ENCODE measurements at regions not wholly inside any gene's neighbourhood (a gene's known extent, or its start where the extent isn't known, plus 50 kb on each side); places are given as distances from the start of the nearest gene placed in this dataset.

DNA sequence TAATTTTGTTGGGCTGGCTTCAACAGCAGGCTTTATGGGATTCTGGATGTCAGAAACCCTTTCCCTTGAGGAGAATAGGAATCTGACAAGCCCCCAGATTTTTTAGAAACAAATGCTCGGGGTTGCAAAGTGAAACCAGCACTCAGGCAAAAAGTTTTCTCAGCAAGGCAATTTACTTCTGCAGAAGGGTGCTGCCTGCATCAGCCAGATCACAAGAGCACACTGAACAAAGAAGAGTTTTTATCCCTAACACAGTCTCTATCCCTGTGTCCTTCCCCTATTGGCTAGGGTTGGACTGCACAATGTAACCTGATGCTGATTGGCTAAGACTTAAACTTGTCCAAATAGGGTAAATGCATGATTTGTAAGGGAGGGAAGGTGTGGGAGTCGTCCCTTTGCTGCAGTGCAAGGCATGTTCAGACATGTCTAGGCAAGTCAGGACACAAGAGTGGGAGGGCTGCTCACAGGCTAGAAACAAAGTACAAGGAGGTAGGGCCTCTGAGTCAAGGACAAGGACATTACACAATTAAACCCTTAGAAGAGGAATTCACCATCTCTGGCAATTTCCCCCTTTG lies 175.8 kb downstream of the CCNG2 start:
- Mint-ChIP-seq H3K27me3 (ENCODE audit: low read depth) (peaks cover 3% of the 10 kb centered on the region), H3K4me3 (no peak overlapping the region), H3K9me3 (peaks cover 18% of the 10 kb centered on the region), H3K36me3 (ENCODE audit: low read depth) (no peaks in the 10 kb centered on the region), H3K4me1 (no peaks in the 10 kb centered on the region), H3K27ac (ENCODE audit: unreplicated experiment) (no peak overlapping the region)
- DNase-seq (ENCODE audit: low read depth, low spot score), result no peak
- TF ChIP-seq, protein P1, sequence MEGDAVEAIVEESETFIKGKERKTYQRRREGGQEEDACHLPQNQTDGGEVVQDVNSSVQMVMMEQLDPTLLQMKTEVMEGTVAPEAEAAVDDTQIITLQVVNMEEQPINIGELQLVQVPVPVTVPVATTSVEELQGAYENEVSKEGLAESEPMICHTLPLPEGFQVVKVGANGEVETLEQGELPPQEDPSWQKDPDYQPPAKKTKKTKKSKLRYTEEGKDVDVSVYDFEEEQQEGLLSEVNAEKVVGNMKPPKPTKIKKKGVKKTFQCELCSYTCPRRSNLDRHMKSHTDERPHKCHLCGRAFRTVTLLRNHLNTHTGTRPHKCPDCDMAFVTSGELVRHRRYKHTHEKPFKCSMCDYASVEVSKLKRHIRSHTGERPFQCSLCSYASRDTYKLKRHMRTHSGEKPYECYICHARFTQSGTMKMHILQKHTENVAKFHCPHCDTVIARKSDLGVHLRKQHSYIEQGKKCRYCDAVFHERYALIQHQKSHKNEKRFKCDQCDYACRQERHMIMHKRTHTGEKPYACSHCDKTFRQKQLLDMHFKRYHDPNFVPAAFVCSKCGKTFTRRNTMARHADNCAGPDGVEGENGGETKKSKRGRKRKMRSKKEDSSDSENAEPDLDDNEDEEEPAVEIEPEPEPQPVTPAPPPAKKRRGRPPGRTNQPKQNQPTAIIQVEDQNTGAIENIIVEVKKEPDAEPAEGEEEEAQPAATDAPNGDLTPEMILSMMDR (conservative IDR thresholded peaks at IDR 0.05), result no peak

DNA sequence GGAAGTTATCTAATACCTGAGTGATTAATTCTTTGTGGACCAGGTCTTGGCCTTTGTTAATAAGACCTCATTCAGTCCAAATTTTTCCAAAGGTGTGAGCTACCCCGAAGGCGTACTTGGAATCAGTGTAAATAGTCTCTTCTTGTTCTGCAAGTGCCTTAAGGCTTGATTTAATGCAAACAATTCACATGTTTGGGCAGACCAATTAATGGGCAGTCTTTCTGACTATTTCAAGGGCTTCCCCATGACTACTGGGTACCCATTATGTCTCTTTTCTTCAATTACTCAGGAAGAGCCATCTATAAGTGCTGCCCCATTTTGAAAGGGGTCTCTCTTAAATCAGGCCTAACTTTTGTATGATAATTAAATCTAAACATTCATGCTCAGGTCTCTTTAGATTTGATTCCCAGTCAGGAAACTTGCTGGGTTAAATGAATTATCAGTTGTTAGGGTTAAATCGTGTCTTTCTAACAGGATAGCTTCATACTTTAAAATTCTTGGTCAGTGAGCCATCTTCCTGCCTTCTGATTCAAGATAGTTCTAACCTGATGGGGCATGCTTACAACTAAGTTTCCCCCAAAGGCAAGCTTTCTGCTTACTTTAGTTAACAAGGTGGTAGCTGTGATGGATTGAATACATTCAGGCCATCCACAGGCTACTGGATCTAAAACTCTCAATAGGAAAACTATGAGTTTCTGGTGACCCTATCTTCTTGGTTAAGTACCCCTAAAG lies 179.6 kb downstream of the CCNG2 start:
- H3K27ac Mint-ChIP-seq (ENCODE audit: unreplicated experiment), result no peak overlapping the region
- no peaks in the 10 kb centered on the region for H3K36me3 Mint-ChIP-seq (ENCODE audit: low read depth)
- H3K4me1 Mint-ChIP-seq, result no peaks in the 10 kb centered on the region
- peaks cover 9% of the 10 kb centered on the region for H3K27me3 Mint-ChIP-seq (ENCODE audit: low read depth)
- TF ChIP-seq, protein P1 (conservative IDR thresholded peaks at IDR 0.05), result no peak
- H3K9me3 Mint-ChIP-seq, result peaks cover 26% of the 10 kb centered on the region
- DNase-seq (ENCODE audit: low read depth, low spot score), result no peak
- no peak overlapping the region for H3K4me3 Mint-ChIP-seq

DNA sequence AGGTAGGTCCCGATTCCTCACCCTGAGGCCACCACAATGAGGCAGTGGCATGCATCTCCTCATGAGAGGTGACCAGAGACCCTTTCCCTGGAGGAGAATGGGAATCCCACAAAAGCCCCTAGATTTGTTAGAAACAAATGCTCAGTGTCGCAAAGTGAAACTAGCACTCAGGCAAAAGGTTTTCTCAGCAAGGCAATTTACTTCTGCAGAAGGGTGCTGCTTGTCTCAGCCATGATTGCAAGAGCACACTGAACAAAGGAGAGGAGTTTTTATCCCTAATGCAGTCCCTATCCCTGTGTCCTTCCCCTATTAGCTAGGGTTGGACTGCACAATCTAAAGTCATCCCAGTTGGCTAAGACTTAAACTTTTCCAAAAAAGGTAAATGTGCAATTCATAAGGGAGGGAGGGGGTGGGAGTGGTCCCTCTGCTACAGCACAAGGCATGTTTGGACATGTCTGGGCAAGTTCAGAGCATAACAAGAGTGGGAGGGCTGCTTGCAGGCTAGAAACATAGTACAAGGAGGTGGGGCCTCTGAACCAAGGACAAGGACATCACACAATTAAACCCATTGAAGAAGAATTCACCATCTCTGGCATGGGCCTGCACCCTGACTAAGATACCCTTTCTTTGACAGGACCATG lies 185.3 kb downstream of the CCNG2 start:
- Mint-ChIP-seq H3K27me3 (ENCODE audit: low read depth) (peaks cover 32% of the 10 kb centered on the region), H3K9me3 (peaks cover 20% of the 10 kb centered on the region), H3K27ac (ENCODE audit: unreplicated experiment) (no peak overlapping the region), H3K4me1 (no peaks in the 10 kb centered on the region), H3K4me3 (no peak overlapping the region), H3K36me3 (ENCODE audit: low read depth) (no peaks in the 10 kb centered on the region)
- TF ChIP-seq, protein P1 (conservative IDR thresholded peaks at IDR 0.05), result no peak
- no peak for DNase-seq (ENCODE audit: low read depth, low spot score)

DNA sequence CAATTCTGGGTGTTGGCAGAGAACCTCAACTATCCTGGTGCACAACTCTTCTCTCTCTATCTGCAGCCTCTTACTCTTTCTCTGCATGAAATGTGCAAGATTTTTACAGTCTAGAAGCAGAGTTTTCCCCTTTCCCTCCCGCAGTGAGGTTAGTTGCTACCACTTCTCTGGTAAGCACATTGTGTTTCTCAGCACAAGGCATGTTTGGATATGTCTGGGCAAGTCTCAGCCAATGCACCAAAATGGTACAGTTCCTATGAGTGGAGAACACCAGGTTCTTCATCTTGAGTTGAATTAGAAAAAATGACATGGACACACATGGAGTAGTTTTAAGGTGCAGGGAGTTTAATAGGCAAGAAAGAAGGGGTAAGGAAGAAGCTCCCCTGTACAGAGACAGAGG lies 187.0 kb downstream of the CCNG2 start:
- H3K36me3 Mint-ChIP-seq (ENCODE audit: low read depth), result no peaks in the 10 kb centered on the region

DNA sequence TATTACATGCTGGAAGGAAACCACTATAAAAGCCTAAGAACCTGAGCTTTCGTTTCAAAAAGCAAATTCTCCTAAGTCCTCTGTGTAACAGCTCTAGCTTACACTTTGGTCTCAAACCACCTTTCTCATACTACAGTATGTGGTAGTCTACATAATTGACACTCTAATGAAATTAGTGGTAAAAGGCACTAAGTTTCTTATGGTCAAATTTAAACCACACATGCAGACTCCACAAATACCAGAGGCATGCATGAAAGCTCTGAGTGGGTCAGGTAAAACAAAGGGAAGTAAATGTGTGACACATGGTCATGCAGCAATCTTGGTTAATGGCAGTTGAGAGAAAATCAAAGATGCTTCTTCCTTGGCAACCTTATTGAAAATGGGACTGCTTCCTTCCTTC lies 187.8 kb downstream of the CCNG2 start:
- TF ChIP-seq, protein P1 (conservative IDR thresholded peaks at IDR 0.05), result no peak
- Mint-ChIP-seq H3K36me3 (ENCODE audit: low read depth) (no peaks in the 10 kb centered on the region), H3K4me3 (no peak overlapping the region), H3K27me3 (ENCODE audit: low read depth) (peaks cover 28% of the 10 kb centered on the region), H3K9me3 (peaks cover 12% of the 10 kb centered on the region), H3K4me1 (no peaks in the 10 kb centered on the region), H3K27ac (ENCODE audit: unreplicated experiment) (no peak overlapping the region)
- no peak for DNase-seq (ENCODE audit: low read depth, low spot score)

More for the DNA sequence above, 187.0 kb downstream of the CCNG2 start:
- TF ChIP-seq, protein P1 (conservative IDR thresholded peaks at IDR 0.05), result no peak
- H3K27ac Mint-ChIP-seq (ENCODE audit: unreplicated experiment), result no peak overlapping the region
- no peak for DNase-seq (ENCODE audit: low read depth, low spot score)
- H3K4me1 Mint-ChIP-seq, result no peaks in the 10 kb centered on the region
- no peak overlapping the region for H3K4me3 Mint-ChIP-seq
- H3K27me3 Mint-ChIP-seq (ENCODE audit: low read depth), result peaks cover 32% of the 10 kb centered on the region
- peaks cover 16% of the 10 kb centered on the region for H3K9me3 Mint-ChIP-seq
